Heart left ventricle (tissue), 13 donors: ENCODE measurements at regions not wholly inside any gene's neighbourhood (a gene's known extent, or its start where the extent isn't known, plus 50 kb on each side); places are given as distances from the start of the nearest gene placed in this dataset.

ENCODE experiments used
- CTCF ChIP-seq, 12 donors: fragments of 200-600 bp; sonication (generic) in 4 of 12; IDR thresholded peaks; one replicate each; pipeline versions ENCODE4 v1.5.0 to v1.8.0; 2018 to 2022; ENCODE audit warnings: antibody characterized with exemption in 12 of 12, mild to moderate bottlenecking in 5 of 12
- POLR2A ChIP-seq, 2 donors: fragments of 450-650 bp; IDR thresholded peaks; one replicate each; pipeline ENCODE4 v1.6.1; 2017; ENCODE audit warnings: antibody characterized with exemption in 2 of 2, mild to moderate bottlenecking in 2 of 2, moderate library complexity in 2 of 2
- donor health status: ischemic (EF 13 %, LVEDD 7.1; RV severe dilation, severe dysfunction).
- donor health status: DM: no; HTN: yes; CAD: no.
- donor health status: DM: no; HTN: no; CAD: no.
- donor health status: ischemic (EF 25% LVEDD 6.9; RV normal size, moderate dysfunction).
- donor health status: ischemic (EF 25% LVEDD 5.7; RV mildly dilated, moderate dysfunction).
- donor health status: ischemic (EF 35%, LVEDD 5.7; RV mildly dilated, moderate dysfunction).
- donor health status: nonischemic (EF 11% LVEDD 7.7; RV severe dilation, severe dysfunction).
- donor health status: DM: yes; HTN: yes; CAD: no.
- donor health status: PGD.
- donor health status: ischemic (EF 29% LVEDD 5.4; RV normal size, mild dysfunction).
- donor health status: nonischemic (EF 23%, LVEDD 6.1; RV moderate dilation, normal function).

GRCh38 chr3:17840126-17840525 lies 97.7 kb upstream of the TBC1D5 start:
- TF ChIP-seq POLR2A (IDR thresholded peaks at IDR 0.05) (no peak), CTCF (IDR thresholded peaks at IDR 0.05) (no peak)
